Right cardiac atrium (tissue), 5 donors: ENCODE measurements at regions not wholly inside any gene's neighbourhood (a gene's known extent, or its start where the extent isn't known, plus 50 kb on each side); places are given as distances from the start of the nearest gene placed in this dataset.

Source experiments
- ATAC-seq, 2 donors: fragments of 200-7000 bp; cut with Tn5 transposase; one replicate each; pipeline versions ENCODE4 v1.8.0 to v1.9.1; 2020; ENCODE audit warnings: moderate library complexity in 2 of 2, mild to moderate bottlenecking in 1 of 2
- DNase-seq, 3 donors: peaks; one replicate each; pipeline ENCODE4 v3.0.0-alpha.2; 2020
- H3K27ac ChIP-seq: one replicate; pipeline ENCODE4 v1.5.1; 2013; ENCODE audit warnings: mild to moderate bottlenecking, low read length, control low read depth, moderate library complexity
- H3K27me3 ChIP-seq: one replicate; pipeline ENCODE4 v1.6.1; 2013; ENCODE audit not compliant: control insufficient read depth, insufficient read depth
- H3K4me1 ChIP-seq: one replicate; pipeline ENCODE4 v1.6.1; 2013; ENCODE audit warnings: low read length; ENCODE audit not compliant: control insufficient read depth, insufficient read depth
- H3K4me3 ChIP-seq: one replicate; pipeline ENCODE4 v1.5.1; 2013; ENCODE audit warnings: low read length, control low read depth
- H3K9me3 ChIP-seq: one replicate; pipeline ENCODE4 v1.6.1; 2013; ENCODE audit warnings: low read length; ENCODE audit not compliant: control insufficient read depth
- WGBS: extraction: QIAGEN DNeasy Blood & Tissue Kit; methylation state at CpG from one replicate; pipeline ENCODE4 v1.1.7; 2013; 5-methylcytosine and 5-hydroxymethylcytosine counted together
- intact Hi-C, 4 donors: fragments of 100-400 bp; cut with DNase I; formaldehyde crosslinking; loops; one replicate each; pipeline versions ENCODE4 v1.11.0 to v1.14.0; 2022 to 2023
- donor health status: healthy with polysubstance abuse.
- donor health status: DM: no; HTN: yes; CAD: no.
- donor health status: DM: no; HTN: no; CAD: no.
- donor health status: DM: no; HTN: yes; CAD: no; lungs with severe emphysema.
- donor health status: DM: yes; HTN: yes; CAD: no.

DNA sequence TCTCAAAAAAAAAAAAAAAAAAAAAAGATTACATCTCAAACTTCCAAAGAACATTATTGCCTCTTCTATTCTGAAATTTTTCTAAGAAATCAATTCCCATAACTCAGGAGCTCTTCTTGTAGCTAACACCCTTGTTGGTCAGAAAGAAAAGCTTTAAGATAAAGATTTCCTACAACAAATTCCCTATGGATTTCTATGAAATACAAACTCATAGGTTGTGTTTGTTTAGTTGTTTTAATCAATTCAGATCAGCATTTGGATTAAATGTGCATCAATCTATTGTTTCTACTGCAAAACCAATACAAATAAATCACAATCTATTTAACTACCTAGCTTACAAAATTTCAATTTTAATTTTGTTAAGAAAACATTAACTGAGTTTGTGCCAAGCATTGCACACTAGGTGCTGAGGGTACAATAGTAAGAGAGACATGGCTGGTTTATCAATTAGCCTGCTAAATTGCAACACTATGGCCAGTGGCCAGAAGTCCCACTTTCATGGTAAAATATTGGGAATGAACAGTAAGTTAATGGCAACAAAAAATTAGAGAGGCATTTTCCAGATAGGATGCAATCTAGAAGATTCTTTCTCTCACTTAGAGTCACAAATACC lies 80.2 kb upstream of the MYCN start:
- H3K4me1 ChIP-seq = no peaks in the 10 kb centered on the region
- no peak overlapping the region for H3K4me3 ChIP-seq
- H3K27me3 ChIP-seq = no peaks in the 10 kb centered on the region
- H3K9me3 ChIP-seq = no peaks in the 10 kb centered on the region
- intact Hi-C loops = no loop called here
- DNase-seq (no peak), ATAC-seq (no peak)
- no peak overlapping the region for H3K27ac ChIP-seq

DNA sequence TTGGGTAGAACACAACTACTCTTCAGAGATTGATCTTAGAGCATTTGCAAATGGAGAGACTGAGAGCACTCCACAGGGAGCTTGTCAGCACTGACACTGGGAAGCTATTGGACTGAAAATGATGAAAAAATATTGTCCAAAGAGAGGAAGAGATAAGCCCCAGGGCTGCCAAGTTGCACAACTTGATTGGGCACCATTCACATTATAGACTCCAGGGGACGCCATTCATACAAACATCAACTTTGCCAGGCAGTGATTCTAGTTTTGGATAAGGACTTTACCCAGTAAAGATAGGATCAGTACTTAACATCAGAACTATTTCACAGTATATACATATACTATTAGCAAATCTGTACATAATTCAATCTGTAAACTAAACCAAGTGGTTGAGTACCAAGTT lies 79.6 kb upstream of the MYCN start:
- H3K27ac ChIP-seq = no peak overlapping the region
- DNase-seq (no peak), ATAC-seq (no peak)
- H3K4me3 ChIP-seq = no peak overlapping the region
- intact Hi-C loops = no loop called here
- H3K27me3 ChIP-seq = no peaks in the 10 kb centered on the region
- WGBS = 71% methylated on average over 1 of the region's 1 CpG
- H3K4me1 ChIP-seq = no peaks in the 10 kb centered on the region
- H3K9me3 ChIP-seq = no peaks in the 10 kb centered on the region

GRCh38 chr2:15861172-15861822 lies 79.1 kb upstream of the MYCN start:
- intact Hi-C loops = no loop called here
- H3K27me3 ChIP-seq = no peaks in the 10 kb centered on the region
- whole genome bisulfite sequencing = 88% methylated on average over 6 of the region's 6 CpGs

GRCh38 chr2:15861898-15862297 lies 78.5 kb upstream of the MYCN start:
- intact Hi-C loops = no loop called here
- H3K4me3 ChIP-seq = no peak overlapping the region
- 91% methylated on average over 1 of the region's 1 CpG for WGBS

More at GRCh38 chr2:15861172-15861822, 79.1 kb upstream of the MYCN start:
- ATAC-seq (no peak), DNase-seq (no peak)
- H3K27ac ChIP-seq = no peak overlapping the region
- no peak overlapping the region for H3K4me3 ChIP-seq
- no peaks in the 10 kb centered on the region for H3K9me3 ChIP-seq
- no peaks in the 10 kb centered on the region for H3K4me1 ChIP-seq

GRCh38 chr2:15863089-15863488 lies 77.3 kb upstream of the MYCN start:
- Histone ChIP-seq H3K9me3 (no peaks in the 10 kb centered on the region), H3K4me1 (no peaks in the 10 kb centered on the region), H3K4me3 (no peak overlapping the region), H3K27ac (no peak overlapping the region), H3K27me3 (no peaks in the 10 kb centered on the region)
- WGBS = 84% methylated on average over 2 of the region's 2 CpGs
- no peak for ATAC-seq
- DNase-seq = no peak
- intact Hi-C loops = no loop called here

More at GRCh38 chr2:15861898-15862297, 78.5 kb upstream of the MYCN start:
- Histone ChIP-seq H3K9me3 (no peaks in the 10 kb centered on the region), H3K27me3 (no peaks in the 10 kb centered on the region), H3K27ac (no peak overlapping the region), H3K4me1 (no peaks in the 10 kb centered on the region)
- DNase-seq = no peak
- no peak for ATAC-seq

DNA sequence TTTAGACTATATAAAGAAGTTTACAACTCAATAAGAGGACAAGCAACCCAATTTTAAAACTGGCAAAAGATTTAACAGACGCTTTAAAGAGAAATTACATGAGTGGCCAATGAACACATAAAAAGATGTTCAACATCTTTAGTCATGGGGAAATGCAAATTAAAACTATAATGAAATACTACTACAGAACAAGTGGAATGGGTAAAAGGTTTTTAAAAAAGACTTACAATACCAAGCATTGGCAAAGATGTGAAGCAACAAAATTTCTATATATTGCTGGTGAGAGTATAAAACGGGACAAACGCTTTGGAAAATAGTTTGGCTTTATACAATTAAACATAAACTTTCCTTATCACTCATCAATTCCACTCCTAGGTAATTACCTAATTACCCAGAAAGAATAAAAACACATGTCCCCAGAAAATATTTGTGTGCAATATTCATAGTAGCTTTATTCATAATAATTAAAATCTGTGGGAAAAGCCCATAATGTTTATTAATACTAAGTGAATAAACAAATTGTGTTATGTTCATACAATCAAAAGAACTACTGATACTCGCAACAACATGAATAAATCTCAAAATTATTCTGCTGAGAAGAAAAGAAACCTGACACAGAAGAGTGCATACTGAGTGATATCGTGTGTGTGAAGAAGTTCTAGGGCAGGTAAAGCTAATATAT lies 76.7 kb upstream of the MYCN start:
- intact Hi-C loops = no loop called here
- ATAC-seq (no peak), DNase-seq (no peak)
- Histone ChIP-seq H3K9me3 (no peaks in the 10 kb centered on the region), H3K27ac (no peak overlapping the region), H3K4me3 (no peak overlapping the region), H3K27me3 (no peaks in the 10 kb centered on the region), H3K4me1 (no peaks in the 10 kb centered on the region)
- 92% methylated on average over 5 of the region's 5 CpGs for WGBS

- Histone ChIP-seq H3K4me1 (no peaks in the 10 kb centered on the region), H3K9me3 (no peaks in the 10 kb centered on the region), H3K27ac (no peak overlapping the region), H3K27me3 (no peaks in the 10 kb centered on the region), H3K4me3 (no peak overlapping the region)
- WGBS = 81% methylated on average over 3 of the region's 3 CpGs
- intact Hi-C loops = no loop called here
- no peak for DNase-seq
- no peak for ATAC-seq
These were observed 76.1 kb upstream of the MYCN start for GRCh38 chr2:15864176-15864769.

DNA sequence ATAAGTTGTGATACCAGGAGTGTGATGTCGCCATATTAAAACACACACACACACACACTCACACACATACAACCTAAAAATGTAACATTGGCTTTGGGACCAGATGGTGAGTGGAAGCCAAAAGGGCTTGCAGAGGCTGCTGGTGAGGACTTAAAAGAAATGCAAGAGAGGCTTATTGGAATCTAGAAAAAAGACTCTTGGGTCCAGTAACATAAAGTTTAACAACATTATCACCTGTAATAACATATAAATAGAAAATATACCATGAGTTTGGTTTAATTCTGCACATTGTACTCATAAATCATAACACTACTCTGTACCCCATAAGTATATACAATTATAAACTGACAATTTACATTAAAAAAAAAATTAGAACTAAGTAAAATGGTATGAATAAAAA lies 74.4 kb upstream of the MYCN start:
- WGBS = 79% methylated on average over 1 of the region's 1 CpG
- Histone ChIP-seq H3K4me3 (no peak overlapping the region), H3K9me3 (no peaks in the 10 kb centered on the region), H3K27ac (no peak overlapping the region), H3K27me3 (no peaks in the 10 kb centered on the region), H3K4me1 (no peaks in the 10 kb centered on the region)
- DNase-seq (no peak), ATAC-seq (no peak)
- intact Hi-C loops = no loop called here

- DNase-seq = no peak
- WGBS = 78% methylated on average over 3 of the region's 3 CpGs
- no peaks in the 10 kb centered on the region for H3K9me3 ChIP-seq
These were observed 73.7 kb upstream of the MYCN start for GRCh38 chr2:15866563-15867193.

GRCh38 chr2:15867194-15868171 lies 72.9 kb upstream of the MYCN start:
- no peak overlapping the region for H3K27ac ChIP-seq
- ATAC-seq (no peak), DNase-seq (no peak)
- WGBS = 90% methylated on average over 8 of the region's 8 CpGs
- intact Hi-C loops = no loop called here
- H3K4me3 ChIP-seq = no peak overlapping the region
- no peaks in the 10 kb centered on the region for H3K4me1 ChIP-seq
- no peaks in the 10 kb centered on the region for H3K27me3 ChIP-seq
- H3K9me3 ChIP-seq = no peaks in the 10 kb centered on the region

More at GRCh38 chr2:15866563-15867193, 73.7 kb upstream of the MYCN start:
- H3K4me3 ChIP-seq = no peak overlapping the region
- no peak overlapping the region for H3K27ac ChIP-seq
- no peaks in the 10 kb centered on the region for H3K27me3 ChIP-seq
- H3K4me1 ChIP-seq = no peaks in the 10 kb centered on the region
- no peak for ATAC-seq
- intact Hi-C loops = no loop called here
